K562 (cell line): ENCODE measurements at regions not wholly inside any gene's neighbourhood (a gene's known extent, or its start where the extent isn't known, plus 50 kb on each side); places are given as distances from the start of the nearest gene placed in this dataset.

Source experiments
- CTCF ChIP-seq, 3 experiments: IDR thresholded peaks in 2 of 3; conservative IDR thresholded peaks in 1 of 3; 2 replicates each; pipeline ENCODE4 v1.5.1; 2011 to 2012; ENCODE audit warnings: low read length in 3 of 3, mild to moderate bottlenecking in 3 of 3, control low read depth in 2 of 3, improper control_type of control experiment in 1 of 3, inconsistent platforms in 1 of 3, low read depth in 1 of 3, mixed read lengths in 1 of 3, moderate library complexity in 1 of 3; ENCODE audit not compliant: insufficient read depth in 2 of 3
- EZH2 ChIP-seq: IDR thresholded peaks from 2 replicates; pipeline ENCODE4 v1.6.1; 2012; ENCODE audit warnings: low read depth, mild to moderate bottlenecking, inconsistent platforms, low read length, borderline replicate concordance
- FOXM1 ChIP-seq, 2 experiments: fragments of 450-650 bp in 1 of 2; sonication (generic) in 1 of 2; formaldehyde crosslinking in 1 of 2; IDR thresholded peaks; 2 replicates each; pipeline versions ENCODE4 v1.6.1 to v1.9.0; 2017 to 2022; ENCODE audit warnings: low read depth in 2 of 2, mild to moderate bottlenecking in 2 of 2, missing genetic modification reagents in 1 of 2, moderate library complexity in 1 of 2
- MXI1 ChIP-seq: IDR thresholded peaks from 2 replicates; pipeline ENCODE4 v1.6.1; 2011; ENCODE audit warnings: low read depth, mild to moderate bottlenecking, improper control_type of control experiment, low read length
- POLR2A ChIP-seq: fragments of 450-650 bp; conservative IDR thresholded peaks from 2 replicates; pipeline ENCODE4 v1.6.1; 2016

GRCh38 chr1:208551633-208552320 lies 307.6 kb upstream of the PLXNA2 start:
- TF ChIP-seq CTCF (IDR thresholded peaks at IDR 0.05 in 2 of 3, conservative IDR thresholded peaks at IDR 0.05 in 1 of 3; ENCODE audit: insufficient read depth in 2 of 3, low read depth in 1 of 3, low read length in 3 of 3) (no peak), EZH2 (no peak), POLR2A (no peak), MXI1 (no peak), FOXM1 (IDR thresholded peaks at IDR 0.05; ENCODE audit: low read depth) (no peak), FOXM1 (CRISPR knock-in tag; IDR thresholded peaks at IDR 0.05; ENCODE audit: low read depth) (no peak)
